CD4-positive, alpha-beta T cell treated with Interleukin-1 beta for 1 hour (primary cell): ENCODE measurements at regions not wholly inside any gene's neighbourhood (a gene's known extent, or its start where the extent isn't known, plus 50 kb on each side); places are given as distances from the start of the nearest gene placed in this dataset.
"Not testable (repeated sequence)": the region's sequence is repeated elsewhere in the genome, so short reads cannot be mapped to it uniquely, and the experiment has no call there.

ENCODE experiments used
- DNase-seq, 2 donors: peaks; one replicate each; pipeline ENCODE4 v3.0.0-alpha.2; 2020 to 2022

DNA sequence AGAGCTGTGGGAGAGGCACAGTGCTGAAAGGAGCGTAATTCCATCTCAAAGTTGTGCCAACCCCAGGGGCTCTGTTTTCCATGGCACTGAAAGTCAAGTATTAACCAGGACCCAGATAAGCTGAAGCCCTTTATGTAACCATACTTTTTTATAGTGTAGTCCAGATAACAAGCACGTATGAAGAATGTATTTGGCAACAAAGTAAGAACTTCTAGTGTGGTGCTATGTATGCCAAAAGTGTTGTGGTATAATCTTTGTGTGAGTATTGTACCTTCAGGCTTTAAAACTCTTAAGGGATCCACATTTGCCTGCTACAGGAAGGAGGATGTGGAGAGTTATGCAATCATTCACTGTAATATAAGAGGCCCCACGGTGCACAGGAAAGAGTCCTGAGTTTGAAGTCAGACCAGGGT is 129.4 kb downstream of the IBTK start:
- no peak for DNase-seq

DNA sequence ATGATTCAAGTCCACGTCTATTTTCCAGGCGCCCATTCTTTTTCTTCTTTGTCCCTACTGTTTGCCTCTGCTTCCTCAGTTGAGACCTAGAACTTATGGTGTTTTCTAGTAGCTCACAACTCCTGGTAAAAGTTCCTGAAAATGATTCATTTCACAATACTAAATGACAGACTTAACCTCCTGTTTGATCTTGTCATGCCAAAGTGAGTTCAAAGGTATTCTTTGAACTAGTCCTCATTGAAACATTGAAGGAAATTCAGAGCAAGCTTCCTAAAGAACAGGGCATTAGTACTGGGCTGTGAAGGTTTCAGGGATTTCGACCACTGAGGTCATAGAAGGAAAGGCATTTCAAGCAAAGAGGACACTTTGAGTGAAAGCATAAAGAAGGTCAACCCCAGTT is 132.8 kb downstream of the IBTK start:
- DNase-seq = no peak

DNA sequence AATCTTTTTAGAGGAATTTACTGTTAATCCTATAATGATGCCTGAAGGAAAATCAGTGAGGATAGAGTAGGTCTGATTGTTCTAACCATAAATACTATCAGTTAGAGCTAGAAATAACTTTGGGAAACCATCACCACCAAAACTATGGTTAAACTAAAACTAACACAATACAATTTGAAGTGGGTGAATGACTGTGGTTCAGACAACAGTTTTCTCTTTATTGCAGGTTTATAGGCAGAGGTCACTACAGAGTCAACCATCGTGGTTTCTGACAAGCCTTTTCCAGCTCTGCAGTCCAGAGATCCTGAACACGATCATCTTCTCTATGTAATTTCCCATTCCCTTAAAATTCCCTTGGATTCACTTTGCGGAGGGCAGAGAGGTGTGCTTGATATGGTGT is 134.3 kb downstream of the IBTK start:
- DNase-seq = no peak

DNA sequence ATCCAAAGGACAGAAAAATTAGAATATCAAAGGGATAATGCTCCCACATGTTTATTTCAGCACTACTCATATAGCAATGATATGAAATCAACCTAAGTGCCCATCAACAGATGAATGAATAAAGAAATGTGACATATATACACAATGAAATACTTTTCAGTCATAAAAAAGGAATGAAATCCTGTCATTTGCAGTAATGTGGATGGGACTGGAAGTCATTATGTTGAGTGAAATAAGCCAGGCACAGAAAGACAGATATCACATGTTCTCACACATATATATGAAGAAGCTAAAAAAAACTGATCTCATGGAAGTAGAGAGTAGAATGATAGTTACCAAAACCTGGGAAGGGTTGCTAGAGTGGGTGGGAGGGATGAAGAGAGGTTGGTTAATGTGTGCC is 135.7 kb downstream of the IBTK start:
- no peak for DNase-seq

DNA sequence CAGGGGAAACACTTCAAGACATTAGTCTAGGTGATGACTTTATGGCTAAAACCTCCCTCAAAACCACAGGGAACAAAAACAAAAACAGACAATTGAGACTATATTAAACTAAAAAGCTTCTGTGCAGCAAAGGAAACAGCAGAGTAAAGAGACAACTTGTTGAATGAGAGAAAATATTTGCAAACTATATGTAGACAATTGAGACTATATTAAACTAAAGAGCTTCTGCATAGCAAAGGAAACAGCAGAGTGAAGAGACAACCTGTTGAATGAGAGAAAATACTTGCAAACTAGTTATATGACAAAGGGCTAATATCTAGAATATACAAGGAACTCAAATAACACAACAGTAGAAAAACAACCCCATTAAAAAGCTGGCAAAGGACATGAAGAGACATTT is 136.4 kb downstream of the IBTK start:
- no peak for DNase-seq

DNA sequence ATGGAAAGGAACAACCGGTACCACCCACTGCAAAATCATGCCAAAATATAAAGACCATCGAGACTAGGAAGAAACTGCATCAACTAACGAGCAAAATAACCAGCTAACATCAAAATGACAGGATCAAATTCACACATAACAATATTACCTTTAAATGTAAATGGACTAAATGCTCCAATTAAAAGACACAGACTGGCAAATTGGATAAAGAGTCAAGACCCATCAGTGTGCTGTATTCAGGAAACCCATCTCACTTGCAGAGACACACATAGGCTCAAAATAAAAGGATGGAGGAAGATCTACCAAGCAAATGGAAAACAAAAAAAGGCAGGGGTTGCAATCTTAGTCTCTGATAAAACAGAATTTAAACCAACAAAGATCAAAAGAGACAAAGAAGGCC is 144.4 kb downstream of the IBTK start:
- DNase-seq = not testable (repeated sequence)

DNA sequence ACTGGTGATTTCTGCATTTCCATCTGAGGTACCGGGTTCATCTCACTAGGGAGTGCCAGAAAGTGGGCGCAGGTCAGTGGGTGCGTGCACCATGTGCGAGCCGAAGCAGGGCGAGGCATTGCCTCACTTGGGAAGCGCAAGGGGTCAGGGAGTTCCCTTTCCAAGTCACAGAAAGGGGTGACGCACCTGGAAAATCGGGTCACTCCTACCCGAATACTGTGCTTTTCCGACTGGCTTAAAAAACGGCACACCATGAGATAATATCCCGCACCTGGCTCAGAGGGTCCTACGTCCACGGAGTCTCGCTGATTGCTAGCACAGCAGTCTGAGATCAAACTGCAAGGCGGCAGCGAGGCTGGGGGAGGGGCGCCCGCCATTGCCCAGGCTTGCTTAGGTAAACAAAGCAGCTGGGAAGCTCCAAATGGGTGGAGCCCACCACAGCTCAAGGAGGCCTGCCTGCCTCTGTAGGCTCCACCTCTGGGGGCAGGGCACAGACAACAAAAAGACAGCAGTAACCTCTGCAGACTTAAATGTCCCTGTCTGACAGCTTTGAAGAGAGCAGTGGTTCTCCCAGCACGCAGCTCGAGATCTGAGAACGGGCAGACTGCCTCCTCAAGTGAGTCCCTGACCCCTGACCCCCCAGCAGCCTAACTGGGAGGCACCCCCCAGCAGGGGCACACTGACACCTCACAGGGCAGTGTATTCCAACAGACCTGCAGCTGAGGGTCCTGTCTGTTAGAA is 146.0 kb downstream of the IBTK start:
- DNase-seq = not testable (repeated sequence)

DNA sequence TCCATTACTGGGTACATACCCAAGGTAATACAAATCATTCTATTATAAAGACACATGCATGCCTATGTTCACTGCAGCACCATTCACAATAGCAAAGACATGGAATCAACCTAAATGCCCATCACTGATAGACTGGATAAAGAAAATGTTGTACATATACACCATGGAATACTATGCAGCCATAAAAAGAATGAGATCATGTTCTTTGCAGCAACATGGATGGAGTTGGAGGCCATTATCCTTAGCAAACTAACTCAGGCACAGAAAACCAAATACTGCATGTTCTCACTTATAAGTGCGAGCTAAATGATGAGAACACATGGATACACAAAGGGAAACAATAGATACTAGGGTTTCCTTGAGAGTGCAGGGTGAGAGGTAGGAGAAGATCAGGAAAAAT is 146.8 kb downstream of the IBTK start:
- not testable (repeated sequence) for DNase-seq

DNA sequence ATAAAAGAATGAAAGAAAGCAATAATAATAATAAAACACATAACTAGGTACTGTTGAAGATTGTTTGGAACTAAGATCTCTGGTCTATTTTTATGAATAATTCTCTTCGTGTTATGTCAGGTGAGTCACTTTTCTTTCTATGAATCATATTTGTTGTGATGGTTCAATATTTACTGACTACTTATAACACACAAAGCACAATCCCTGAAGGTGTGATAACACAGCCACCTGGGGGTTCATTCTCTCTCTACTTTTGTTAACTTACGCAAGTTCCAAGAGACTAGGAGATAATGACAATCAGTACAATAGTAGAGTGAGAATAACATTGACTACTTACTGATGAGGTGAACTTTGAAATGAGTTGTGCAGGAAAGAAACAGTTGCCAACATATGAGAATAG is 149.9 kb downstream of the IBTK start:
- no peak for DNase-seq

DNA sequence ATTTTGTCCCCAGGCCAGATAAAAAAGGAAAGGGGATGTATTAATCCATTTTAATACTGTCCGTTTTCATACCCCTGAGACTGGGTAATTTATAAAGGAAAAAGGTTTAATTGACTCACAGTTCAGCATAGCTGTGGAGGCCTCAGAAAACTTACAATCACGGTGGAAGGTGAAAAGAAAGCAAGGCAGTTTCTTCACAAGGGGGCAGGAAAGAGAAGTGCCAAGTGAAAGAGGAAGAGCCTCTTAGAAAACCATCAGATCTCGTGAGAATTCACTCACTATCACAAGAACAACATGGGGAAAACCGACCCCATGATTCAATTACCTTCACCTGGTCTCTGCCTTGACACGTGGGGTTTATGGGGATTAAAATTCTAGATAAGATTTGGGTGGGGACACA is 152.5 kb downstream of the IBTK start:
- DNase-seq = no peak

DNA sequence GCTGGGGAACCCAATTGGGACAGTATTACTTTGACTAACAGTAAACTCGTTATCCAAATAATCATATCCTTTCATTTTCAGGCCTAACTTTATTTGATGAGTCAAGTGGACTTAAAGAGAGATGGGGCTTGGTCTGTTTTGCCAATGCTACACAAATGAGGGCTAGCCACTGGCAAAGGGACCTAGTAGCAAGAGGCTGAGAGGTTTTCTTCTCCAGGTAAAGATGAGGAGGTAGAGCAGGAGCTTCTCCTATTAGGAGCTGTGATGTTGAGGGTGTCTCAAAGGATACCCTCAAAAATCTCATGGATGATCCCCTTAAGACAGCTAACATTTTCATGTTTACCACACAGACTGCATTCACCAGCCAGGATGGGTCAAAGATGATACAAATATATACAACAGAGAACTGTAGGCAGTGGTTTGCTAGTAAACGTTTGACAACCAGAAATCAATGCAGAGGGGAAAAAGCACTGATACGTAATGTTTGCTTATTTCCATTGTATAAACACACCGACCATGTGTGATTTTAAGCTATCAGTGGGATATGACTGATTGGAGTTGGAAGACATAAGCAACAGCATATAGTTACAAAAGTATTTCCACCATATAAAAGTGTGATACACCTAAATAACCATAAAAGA is 153.3 kb downstream of the IBTK start:
- DNase-seq = no peak

DNA sequence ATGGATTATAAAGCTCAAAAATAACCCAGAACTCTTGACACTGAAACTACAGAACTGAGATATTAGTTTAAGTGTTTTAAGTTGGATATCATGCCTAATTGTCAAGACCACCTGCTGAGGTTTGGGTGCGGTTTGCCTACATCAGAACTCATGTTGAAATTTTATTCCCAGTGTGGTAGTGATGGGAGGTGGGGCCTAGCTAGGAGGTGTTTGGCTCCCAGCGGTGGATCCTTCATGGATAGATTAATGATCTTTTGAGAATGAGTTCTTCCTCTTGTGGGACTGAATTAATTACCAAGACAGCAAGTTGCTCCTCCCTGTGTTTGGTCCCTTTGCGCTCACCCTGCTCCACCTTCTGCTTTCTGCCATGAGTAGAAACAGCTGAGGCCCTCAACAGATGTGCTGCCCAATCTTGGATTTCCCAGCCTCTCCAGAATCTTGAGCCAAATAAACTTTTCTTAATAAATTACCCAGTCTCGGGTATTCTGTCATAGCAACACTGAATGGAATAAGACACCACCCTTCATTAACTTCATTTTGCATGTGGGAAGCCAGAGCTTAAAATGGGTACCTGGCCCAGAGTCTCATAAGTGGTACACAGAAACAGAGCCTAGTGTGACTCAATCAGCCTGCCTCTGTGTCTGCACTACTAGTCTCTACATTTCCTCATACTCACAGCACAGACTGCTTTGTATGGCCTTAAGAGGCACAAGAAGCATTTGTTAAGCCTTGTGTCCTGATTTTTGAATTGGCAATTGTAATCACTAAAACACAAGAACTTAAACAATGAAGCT is 158.4 kb downstream of the IBTK start:
- DNase-seq = no peak

DNA sequence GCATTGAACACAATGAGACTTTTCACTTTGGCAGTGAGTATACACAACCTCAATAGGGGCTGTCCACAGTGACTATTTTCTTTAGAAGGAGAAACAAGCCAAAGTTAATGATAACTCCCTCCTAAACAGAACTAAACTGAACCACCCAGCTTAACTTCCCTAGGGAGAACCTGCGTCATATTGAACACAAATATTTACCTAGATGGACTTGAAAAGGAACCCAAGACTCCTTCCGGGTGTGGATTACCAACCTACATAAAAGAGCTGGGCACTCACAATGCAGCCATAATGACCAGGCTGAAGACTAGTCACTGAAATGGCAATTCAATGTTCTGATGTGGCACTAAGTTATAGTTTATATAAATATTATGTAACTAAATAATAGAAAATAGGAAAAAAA is 160.6 kb downstream of the IBTK start:
- no peak for DNase-seq

DNA sequence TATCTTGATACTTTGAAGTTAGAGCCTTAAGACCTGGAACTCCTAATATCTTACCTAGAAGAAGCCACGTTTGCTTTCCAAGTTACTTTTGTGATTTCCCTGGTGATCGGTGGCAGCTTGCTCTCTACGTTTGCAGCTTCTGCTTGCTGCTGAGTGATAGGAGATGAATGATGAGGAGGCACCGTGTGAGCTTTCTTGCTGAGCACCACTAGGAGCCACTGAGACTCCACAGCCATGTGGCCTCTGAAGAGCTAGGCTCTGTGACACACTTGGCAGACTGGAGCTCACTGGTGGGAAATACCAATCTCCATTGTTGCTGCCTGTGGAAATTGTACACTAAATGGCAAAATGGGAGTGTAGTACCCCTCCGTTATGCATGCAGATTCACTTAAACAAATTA is 161.8 kb downstream of the IBTK start:
- DNase-seq = no peak

DNA sequence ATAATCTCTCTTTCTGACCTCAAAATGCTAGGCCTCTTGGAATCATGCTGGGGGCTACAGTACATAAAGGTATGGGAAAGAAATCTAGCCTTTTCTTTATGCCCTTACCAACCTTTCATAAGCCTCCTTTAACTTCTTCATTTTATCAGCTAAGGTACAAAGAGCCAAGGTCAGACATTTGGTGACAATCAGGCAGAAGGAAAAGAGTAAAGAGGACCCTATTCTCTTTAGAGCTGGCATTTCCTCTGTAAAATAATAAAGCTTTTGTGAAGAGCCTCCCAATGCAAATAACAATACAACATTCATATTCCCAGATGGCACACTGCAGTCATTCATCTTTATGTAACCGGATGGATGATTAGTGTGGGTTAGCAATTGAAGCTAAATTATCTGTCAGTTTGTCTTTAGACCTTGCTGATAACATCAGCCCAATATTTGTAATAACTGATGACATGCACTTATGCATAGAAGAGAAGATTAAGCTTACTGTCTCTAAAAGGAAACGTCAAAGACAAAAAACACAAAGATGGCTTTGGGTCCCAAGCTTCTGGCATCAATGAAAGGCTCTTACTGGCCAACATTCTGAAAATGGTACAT is 163.1 kb downstream of the IBTK start:
- DNase-seq = no peak

DNA sequence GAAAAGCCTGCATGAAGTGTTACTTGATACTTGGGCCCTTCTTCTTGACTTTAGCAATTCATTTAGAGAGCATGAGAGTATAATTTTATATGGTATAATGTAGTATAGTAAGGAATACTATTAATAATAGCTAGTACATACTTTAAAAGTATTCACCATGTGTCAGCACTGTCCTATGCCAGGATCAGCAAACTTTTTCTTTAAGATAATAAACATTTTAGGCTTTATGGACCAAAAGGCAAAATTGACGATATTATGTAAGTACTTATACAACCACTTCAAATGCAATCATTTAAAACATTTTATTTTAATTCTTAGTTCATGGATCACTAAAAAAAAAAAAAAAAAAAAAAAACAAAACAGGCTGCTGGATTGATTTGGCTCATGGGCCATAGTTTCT is 163.9 kb downstream of the IBTK start:
- no peak for DNase-seq

DNA sequence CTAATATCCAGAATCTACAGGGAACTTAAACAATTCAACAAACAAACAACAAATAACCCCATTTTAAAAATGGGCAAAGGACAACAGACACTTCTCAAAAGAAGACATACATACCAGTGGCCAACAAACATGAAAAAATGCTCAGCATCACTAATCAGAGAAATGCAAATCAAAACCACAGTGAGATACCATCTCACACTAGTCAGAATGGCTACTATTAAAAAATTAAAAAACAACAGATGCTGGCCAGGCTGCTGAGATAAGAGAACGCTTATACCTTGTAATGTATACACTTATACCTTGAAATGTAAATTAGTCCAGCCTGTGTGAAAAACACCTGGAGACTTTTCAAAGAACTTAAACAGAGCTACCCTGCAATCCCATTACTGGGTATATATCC is 166.8 kb downstream of the IBTK start:
- no peak for DNase-seq

DNA sequence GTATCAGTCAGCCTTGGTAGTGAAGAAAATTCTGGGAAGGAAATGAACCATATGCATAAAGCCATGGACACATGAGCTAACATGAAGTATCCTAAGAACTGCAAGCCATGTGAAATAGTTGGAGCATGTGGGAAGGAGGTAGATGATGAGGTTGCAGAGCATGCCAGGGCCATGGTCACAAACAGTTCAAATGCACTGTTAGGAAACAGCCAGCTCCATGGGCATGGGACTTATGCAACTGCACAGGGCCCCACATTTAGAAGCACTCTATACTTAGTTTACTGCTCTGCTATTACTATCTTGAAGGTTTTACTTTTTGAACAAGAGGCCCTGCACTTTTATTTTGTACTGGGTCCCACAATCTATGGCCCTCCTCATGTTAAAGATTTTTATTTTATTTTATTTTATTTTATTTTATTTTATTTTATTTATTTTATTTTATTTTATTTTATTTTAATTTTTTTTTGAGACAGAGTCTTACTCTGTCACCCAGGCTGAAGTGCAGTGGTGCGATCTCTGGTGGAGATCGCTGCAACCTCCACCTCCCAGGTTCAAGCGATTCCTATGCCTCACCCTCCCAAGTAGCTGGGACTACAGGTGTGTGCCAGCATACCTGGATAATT is 169.1 kb downstream of the IBTK start:
- DNase-seq = no peak

DNA sequence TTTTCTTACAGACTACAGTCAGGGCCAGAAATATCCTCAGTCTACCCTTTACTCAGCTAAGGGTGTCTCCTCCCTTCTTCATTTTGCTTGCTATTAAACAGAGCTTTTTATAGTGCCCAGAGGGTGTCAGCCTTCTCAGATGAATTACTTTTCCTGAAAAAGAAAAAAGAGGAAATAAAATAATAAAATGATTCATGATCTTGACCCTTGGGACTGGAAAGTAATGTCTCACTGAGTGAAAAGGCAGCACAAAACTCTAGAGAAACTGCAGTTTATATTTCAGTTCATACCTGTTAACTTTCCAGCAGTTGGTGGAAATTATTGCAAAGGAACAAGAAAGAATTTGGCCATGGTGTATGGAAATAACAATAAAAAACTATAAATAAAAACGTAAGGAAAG is 170.6 kb downstream of the IBTK start:
- no peak for DNase-seq

DNA sequence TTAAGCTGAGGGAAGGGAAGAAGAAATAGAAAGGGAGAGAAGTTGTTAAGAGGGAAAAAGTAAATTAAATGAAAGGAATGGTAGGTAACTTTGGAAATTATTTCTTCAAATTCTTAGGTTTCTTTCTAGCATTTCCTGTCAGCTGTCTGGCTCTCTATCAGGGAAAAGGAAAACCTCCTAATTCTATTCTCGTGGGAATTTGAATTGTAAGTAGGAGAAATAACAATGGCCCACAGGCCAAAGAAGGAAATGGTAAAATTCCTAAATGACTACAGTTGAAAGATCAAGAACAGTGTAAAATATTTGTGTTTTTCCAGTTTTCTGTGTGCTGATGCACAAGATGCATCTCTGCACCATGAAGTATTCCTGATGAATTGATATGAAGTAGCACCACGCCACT is 173.0 kb downstream of the IBTK start:
- no peak for DNase-seq

DNA sequence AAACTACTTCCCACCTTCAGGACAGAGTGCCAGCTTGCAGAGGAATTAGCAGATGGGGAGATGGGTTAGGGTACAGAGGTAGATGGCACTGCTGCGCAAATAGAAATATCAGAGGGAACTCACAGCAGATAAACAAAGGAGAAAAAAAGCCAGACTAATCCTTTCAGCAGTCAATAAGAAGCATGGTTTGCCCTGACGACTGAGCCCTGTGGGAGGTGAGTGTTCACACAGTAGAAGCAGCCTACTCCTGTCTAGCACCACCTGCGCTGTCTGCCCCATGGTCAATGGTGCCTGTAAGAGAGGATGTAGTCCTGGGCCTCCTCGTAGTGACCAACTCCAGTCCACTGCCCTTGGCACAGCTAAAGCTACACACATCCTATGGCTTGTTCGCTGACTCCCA is 174.1 kb downstream of the IBTK start:
- no peak for DNase-seq

DNA sequence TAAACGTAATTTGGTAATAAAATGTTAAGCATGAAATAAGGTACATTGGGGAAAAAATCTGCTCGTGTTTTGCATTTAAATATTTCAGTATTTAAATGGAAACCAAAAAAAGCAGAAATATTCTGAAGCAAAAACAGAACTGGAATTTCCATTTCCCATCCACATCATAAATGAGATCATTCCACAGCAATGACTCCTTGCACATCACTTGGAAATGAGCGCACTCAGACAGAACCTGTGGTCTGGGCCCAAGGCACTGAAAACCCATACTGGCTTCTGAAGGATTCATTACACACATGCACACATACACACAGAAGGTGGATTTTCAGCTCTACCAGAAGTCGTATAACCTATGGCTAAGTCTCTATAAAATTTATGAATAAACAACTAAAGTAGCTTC is 174.8 kb downstream of the IBTK start:
- no peak for DNase-seq

DNA sequence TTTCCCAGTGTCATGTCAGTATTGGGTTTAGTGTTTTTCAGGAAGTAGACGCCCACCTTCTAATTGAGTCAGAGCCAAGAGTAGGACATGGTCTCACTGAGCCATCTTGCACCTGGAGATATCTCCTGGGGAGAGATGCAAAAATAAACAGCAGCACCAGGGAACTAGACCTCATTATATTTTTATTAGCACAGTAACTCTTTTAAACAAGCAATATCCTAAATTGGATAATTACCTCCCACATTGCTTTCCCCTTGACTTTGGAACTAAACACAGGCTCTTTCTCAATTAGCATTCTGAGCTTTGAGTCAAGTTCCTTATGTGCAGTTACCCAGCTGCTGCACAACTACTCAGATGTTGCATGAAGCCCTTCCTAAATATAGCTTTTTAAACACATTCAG is 175.4 kb downstream of the IBTK start:
- no peak for DNase-seq
